COLO668 (cell line): ENCODE measurements at regions not wholly inside any gene's neighbourhood (a gene's known extent, or its start where the extent isn't known, plus 50 kb on each side); places are given as distances from the start of the nearest gene placed in this dataset.
A peak's percentile ranks its signal among the peaks of the same experiment; 100 is the strongest.

Source experiments
- DNase-seq: peaks from one replicate; lab custom pipeline; 2025; ENCODE audit not compliant: unreplicated experiment; lab: John Stamatoyannopoulos, UW

DNA sequence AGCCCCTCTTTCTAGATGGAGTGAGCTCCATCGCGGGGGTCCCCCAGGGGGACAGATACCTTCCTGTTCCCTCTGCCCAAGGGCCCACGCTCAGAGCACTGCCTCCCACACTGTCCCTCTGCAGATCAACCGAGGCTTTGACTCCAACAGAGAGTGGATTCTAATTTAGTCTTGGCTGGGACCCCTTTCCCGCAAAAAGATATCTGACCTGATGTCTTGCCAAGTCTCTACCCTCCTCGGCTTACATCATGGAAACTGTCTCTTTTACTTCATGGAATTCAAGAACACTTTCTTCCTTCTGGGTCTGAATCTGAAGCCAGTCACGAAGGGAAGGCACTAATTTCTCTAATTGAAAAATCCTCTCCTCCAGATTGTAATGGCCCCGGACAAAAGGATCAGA, 278.0 kb downstream of the BMP7 start:
- no peak for DNase-seq

DNA sequence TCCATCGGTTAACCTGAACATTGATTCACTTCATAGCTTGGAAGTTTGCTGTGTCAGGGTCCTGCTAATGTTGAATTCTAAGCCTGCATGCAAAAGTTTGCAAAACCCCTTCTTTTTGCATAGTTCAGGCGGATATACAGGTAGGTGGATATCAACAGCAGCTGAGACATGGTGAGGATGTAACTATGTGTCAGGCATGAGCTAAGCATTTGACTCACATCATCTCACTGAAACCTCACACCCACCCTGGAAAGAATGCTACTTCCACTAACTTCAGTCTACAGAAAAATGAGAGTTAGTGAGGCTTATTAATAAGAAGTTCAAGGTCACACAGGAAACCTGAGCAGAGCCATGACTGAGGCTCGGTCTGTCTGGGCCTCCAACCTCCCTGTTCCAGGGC, 276.9 kb downstream of the BMP7 start:
- no peak for DNase-seq

DNA sequence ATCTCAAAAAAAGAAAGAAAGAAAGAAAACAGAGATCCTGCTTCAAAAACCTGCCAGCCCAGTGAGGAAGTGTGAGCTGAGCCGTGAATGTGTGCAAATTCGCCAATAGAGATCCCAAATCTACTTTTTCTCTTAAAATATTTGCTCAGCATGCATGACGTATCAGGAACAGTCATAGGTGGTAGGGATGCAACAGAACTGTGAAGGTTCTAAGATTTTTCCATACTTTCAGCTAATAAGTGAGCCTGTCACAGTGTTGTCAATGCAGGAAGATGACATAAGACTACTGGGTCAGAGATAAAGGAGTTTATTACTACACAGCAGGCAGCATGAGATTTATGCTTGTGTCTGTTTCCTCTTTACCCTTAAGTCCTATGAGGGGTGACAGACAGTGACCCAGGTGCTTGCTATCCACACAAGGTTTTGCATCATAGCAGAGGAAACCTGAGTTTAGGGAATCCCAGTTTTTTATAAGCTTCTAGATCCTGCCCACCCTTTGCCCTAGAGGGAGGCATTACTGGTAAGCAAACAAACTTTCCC, 273.4 kb downstream of the BMP7 start:
- DNase-seq = no peak

DNA sequence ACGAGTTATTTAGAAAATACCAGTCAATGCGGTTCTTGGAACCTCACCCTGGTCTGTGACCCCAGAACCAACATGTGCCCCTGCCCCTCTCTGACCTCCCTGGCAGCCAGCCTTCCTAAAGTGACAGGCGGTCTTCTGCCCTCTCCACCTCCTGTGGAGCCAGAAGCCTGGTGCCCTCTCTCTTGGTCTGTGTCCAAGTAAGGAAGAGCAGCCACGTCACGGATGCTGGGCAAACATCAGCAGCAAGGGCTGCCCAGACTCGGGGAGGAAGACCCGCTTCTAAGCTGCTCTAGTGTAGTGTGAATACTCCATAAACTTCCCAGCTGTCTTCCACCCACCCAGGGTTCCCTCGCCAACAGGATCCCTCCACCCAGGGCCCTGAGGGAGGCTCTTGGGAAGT, 272.4 kb downstream of the BMP7 start:
- DNase-seq = no peak

DNA sequence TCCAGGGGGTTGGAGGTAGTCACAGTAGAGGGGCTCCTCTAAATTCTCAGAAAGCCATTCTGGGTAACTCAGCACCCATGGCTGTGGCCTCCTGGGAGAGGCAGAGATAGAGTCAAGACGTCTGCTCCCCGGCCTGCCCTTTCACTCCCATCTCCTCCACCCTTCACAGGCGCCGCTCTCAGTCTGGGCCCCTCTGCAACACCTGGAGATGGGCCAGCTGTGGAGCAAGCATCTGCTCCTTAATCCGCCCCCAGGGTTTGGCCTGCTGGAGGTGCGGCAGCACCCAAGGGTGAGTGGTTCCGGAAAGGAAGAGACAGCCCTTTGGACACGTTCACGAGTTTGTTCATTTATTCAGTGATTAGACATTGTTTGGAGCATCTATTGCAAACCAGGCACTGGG, 271.3 kb downstream of the BMP7 start:
- DNase-seq = no peak

DNA sequence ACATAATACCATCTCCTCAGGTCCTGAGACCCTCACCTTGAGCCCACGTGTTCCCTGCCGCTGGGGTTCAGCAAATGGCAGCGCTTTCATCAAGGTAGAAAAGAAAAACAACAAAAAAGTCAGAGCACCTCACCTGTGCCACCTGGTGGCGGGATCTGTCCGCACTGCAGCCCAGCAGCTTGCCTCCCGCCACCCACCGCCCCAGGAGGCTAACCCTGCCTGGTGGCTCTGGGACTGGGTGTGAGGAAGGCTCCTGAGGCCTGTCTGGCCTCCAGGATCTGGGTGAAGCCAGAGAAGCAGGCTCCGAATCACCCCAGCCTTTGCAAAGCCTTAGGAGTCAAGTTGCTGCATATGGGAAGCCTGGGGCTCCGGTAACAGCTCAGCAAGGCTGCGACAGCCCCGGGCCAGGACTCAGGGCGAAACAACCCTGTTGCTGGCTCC, 270.8 kb downstream of the BMP7 start:
- DNase-seq = peak; percentile 14

DNA sequence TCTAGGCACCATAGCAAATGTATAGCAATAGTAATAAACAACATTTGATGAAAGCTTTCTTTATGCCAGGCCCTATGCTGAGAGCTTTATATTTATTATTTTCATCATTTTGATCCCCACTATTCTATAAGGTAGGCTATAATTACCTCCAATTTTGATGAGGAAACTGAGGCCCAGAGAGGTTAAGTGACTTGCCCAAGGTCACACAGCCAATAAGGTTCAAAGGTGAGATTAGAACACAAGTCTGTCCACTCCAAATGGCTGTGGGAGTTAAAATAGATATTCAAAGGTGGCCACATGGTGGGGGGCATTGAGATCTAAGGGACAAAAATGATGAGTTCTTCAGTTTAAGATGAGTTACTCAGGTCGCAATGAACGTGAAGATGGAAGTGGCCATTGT, 269.9 kb downstream of the BMP7 start:
- DNase-seq = no peak

DNA sequence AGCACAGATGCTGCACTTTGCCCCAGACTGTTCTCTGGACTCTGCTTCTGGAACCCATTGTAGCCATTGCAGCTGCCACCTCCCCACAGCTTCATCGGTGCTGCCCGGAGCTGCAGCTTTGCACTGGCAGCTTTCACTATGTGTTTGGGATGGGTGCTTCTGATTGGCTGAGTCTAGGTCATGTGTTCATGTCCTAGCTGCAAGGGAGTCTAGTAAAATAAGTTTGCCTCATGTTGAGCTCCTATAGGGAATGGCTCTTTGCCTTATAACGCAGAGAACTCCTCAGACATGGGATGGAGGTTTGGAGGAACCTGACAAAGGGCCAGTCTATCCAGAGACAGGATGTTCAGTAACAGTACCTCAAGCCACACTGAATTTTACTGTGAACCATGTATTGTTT, 268.0 kb downstream of the BMP7 start:
- no peak for DNase-seq

DNA sequence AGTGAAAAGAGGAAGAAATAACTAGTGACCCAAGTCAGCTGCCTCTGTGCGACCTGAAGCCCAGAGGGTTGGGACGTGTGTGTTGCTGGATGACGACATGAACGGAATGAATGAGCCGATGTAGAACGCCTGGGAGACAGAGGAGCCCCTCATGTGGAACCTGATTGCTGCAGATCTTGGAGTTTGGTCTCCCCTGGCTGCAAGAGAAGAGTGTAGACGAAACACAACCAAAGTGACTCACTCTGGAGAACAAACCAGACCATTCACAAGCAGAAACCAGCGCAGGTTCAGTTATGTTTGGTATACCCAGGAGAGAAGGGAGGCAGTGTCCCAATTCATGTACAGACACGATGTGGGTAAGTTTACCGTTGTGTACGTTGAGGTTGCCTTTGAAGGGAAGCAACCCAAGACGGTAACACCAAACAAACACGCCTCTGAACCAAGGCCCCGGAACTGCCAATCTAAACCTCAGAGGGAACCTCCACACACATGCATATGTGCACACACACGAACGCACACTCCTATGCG, 265.9 kb downstream of the BMP7 start:
- DNase-seq = no peak

DNA sequence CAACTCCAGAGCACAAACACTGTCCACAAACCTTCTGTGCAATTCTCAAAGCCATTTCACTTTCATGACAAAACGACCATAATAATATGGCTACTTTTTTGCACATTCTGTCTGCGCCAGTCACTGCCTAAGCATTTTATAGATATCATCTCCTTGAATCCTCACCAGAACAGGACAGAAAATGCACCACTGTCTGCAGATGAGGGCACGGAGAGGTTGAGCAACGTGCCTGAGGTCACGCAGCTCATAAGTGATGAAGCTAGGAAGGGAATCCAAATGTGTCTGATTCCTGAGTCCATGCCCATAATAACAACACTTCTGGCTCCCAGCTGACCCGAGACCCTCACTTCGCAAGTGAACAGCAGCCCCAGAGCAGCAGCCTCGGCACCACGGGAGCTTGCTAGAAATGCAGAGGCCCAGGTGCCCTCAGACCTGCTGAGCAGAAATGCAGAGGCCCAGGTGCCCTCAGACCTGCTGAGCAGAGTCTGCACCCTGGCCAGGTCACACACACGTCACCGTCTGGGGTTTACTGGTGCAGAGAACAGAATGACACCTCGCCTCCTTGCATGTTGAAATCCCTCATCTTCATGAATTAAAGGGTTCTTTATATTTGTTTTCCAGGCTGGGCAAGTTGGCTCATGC, 265.2 kb downstream of the BMP7 start:
- DNase-seq = no peak

DNA sequence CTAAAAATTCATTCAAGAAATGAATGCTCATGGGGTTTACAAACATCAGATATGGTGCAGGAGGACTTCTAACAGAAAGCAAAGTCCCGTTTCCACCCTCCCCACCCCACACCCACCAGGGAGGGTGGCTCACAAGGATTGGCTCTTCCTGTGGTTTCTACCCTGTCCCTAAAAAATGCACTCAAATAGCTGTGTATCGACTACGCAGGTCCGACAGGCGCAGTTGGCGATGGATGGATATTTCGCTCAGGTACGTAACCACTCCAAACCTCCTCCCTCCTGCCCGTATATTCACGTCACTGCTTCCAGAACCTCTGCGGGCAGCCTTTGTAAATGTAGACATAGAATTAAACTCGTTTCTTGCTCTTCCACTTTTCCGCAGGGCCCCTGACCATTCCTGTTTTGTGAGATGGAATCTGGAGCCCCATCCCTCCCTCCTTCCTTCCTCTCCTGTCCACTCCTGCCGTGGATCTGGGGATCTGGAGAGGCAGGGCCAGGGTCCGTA, 264.3 kb downstream of the BMP7 start:
- DNase-seq = no peak

DNA sequence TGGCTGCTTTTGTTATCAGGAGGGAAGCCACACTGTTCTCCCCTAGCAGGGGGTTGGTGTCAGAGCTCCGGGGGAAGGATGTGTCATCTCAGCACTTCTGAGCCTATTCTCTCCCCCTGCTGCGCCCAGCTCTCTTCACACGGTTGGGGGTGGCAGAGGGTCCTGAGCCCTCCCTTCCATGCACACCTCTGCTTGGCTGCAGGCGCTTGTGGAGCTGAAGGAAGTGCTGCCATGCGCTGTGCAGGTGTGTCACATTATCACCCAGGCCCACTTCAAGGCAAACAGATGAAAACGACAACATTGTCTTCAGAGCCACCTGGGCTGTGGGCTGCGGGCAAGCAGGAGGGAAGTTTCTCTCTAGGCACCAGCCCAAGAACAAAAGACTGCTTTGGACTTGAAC, 263.4 kb downstream of the BMP7 start:
- DNase-seq = no peak

DNA sequence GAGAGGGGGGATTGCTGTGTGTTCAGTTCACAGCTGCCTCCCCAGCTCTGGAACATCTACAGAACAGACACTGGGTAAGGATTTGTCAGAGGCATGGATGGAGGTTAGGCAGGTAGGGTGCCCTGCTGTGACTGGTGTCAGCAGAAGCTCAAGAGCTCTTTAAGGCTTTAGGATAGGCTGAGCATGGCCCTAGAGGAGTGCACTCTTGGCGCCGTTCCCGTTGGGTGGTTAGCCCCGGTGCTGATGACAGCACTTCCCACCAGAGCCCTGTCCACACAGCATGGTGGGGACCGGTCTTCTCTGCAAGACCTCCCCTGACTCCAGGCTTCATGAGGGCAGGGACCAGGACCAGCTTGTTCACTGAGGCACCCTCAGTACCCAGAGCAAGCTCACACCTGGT, 262.0 kb downstream of the BMP7 start:
- no peak for DNase-seq

DNA sequence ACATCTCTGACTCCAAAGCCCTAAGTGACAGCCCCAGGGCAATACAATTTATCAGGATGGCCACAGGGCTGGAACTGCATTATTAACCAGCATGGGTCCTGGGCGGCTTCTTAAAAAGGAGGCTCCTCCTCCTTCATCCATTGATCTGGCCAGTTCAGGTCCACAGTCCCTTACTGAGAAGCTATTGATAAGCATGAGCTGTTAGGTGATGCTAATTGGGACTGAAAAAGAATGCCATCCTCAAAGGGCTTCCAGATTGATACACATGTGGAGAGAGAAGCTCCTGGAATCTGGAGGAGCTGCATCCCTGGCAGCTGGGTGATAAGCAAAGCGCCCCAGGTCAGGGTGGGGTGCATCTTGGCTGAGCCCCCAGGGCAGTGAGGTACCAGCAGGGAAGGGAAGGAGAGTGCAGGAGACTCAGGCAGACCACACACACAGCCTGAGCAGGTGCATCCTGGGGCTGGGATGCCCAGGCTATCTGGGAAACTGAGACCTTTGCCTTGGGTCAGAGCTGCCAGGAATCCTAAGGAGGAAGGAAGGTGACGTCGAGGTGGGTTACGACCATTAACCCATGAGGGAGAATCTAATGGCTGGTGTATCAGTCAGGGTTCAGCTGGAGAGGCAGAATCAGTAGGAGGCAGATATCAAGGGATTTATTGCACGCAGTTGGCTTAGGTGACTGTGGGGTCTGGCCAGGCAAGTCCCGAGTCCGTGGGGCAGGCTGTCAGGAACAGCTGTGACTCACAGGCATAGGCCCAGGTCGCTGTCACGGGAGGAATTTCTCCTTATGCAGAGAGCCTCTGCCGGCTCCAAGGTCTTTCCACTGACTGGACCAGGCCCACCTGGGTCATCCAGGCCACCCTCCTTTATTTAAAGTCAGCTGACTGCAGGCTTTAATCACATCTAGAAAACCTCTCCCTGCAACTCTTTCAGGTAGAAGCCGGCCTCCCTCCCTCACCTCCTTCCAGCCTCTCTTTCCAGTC, 261.2 kb downstream of the BMP7 start:
- DNase-seq = no peak

DNA sequence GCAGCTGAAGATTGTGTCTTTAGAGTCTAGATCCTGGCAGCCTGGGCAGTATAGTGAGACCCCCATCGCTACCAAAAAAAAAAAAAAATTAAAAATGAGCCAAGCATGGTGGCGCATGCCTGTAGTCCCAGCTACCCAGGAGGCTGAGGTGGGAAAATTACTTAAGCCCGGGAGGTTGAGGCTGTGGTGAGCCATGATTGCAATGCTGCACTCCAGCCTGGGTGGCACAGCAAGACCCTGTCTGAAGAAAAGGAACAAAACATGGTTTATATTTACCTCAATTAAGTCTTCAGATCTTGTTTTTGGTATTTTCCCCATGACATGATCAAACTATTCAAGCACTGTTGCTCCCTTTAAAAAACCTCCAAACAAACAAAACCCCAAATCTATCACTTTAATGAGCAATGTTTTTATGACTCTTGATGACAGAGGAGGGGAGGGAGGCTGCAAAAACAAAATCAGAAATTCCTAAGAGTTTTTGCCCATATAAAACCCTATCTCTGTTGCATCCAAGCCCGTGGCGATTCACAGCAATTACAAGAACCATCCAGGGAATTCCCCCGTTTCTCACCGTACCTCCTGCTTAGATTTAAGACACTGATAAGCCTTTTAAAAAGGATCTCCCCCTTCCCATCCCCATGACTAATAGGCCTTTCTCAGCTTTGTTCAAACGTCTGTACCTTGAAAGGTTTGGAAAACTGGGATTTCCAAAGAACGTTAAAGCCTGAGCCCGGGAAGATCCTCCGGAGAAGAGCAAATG, 259.9 kb downstream of the BMP7 start:
- no peak for DNase-seq

DNA sequence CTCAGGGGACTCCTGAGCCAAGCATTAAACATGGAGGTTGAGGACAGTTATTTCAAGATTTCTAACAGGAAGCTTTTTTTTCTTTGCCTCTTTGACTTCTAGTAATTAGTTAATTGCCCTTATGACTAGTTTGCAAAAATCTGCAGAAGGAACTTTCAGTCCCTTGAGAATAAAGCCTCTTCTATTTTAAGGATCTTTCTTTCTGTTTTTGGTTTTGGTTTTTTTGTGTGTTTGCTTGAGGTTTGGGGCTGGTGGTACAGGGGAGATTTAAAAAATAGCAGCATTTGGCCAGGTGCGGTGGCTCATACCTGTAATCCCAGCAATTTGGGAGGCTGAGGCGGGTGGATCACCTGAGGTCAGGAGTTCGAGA, 259.3 kb downstream of the BMP7 start:
- no peak for DNase-seq

DNA sequence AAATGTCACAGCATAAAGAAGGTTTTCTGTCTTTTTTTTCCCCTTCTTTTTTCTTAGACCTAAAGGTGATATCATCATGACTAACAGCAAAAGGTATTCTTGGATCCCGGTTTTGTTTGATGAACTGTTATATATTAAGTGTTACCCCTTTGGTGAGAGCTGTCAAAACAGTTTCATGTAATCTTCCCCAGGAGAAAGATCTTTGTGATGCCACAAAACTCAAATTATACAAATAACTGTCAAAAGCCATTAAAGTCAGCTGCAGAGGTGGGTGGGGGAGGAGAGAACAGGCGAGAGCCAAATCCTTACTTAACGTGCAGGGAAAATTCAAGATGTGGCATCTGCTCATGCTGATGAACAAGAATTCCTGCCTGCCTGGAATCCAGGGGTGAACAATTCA, 258.2 kb downstream of the BMP7 start:
- no peak for DNase-seq

DNA sequence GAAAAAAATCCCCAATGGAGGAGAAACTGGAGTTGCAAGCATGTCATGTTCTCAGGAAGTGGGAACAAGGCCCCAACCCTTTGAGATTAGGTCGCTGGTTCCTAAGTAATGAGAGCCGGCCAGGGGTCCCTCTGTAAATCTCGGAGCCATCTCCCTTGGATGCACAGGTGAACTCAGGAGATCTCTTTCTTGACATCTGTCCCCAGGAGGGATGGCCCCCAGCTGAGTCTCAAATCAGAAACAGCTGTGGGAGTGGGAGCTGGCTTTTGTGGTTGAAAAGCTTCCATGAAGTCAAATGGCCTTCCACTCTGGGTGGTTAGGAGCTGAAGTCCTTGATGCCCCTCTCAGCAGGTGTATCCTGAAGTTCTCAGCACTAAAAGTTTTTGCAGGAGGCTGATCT, 257.1 kb downstream of the BMP7 start:
- no peak for DNase-seq

DNA sequence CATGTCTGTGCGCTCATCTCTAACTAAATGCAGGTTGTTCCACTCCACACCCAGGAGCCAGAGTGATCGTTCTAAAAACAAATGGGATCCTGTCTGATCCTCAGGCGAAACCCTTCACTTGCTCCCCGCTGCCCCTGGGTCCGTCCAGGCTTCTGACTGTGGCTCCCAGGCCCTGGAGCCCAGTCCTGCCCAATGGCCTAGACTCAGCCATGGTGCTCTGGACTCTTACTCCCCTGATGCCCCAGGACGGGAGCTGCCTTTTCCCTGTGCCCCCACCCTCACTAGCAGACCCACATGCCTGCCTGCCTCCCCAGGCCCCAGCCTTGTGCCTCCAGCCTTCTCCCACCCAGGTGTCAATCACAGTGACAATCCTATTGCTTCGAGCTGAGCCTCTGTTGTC, 256.7 kb downstream of the BMP7 start:
- DNase-seq = no peak

DNA sequence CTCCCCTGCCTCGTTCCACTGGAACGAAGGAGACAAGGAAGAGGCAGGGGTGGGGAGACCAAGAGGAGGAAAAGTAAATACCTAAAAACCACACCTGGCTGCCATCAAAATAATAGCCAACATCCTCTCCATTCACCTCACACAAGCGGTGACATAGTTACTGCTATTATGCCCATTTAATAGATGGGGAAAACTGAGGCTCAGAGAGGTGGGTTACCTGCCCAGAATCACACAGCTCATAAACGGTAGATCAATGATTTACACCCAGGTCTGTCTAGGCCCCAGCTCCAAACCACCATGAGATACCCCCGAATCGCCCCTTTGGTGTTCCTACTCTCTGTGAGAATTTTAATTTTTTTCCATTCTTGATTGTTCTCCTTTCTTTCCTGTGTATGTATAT, 253.8 kb downstream of the BMP7 start:
- no peak for DNase-seq

DNA sequence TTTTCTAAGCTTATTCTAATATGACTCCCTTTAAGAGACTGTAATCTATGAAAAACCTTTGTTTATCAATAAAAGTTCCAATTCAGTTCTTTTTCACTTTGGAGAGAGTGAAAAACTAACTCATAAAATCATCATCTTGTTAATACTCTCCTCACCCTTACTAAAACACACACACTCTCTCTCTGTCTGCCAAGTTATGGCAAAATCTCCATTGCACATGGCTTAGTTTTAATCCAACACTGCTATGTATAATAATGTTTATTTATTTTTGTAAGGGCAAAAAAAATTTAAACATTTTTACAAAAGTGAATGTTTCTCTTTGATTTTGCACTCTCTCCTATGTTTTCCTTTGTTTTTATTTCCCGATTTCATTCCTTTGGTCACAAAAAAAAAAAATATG, 253.2 kb downstream of the BMP7 start:
- DNase-seq = no peak
